K562 (cell line): ENCODE measurements at regions not wholly inside any gene's neighbourhood (a gene's known extent, or its start where the extent isn't known, plus 50 kb on each side); places are given as distances from the start of the nearest gene placed in this dataset.

ENCODE experiments used
- ATAC-seq: fragments of 200-7000 bp; cut with Tn5 transposase; 3 replicates; pipeline ENCODE4 v1.9.1; 2020; ENCODE audit warnings: moderate library complexity
- BruUV-seq: library from RNA; stranded (reverse); fragments of 400-500 nt; replicated peaks from 2 replicates; lab custom pipeline; 2021; lab: Mats Ljungman, UMichigan
- CTCF ChIA-PET: fragments of 300-600 bp; formaldehyde crosslinking; extraction: SDS; loops from one replicate; lab custom pipeline; 2021; ENCODE audit warnings: low intra/inter-chr PET ratio; lab: Yijun Ruan, JAX
- POLR2A ChIA-PET: fragments of 300-600, 350-650 bp; sonication (Branson Sonifier 250); formaldehyde crosslinking; extraction: SDS; loops from one replicate; lab custom pipeline; 2021; ENCODE audit warnings: antibody characterized with exemption, inconsistent platforms; lab: Yijun Ruan, JAX
- DNase-seq, 4 experiments: peaks; one replicate each; pipeline versions ENCODE4 v3.0.0 to v3.0.0-alpha.2; 2011 to 2018; ENCODE audit warnings: low spot score in 3 of 4, mixed read lengths in 3 of 4; ENCODE audit errors: extremely low read depth in 1 of 4
- FAIRE-seq: peaks from 2 replicates; lab custom pipeline; 2011; peaks lifted over from hg19 to GRCh38; lab: Jason Lieb, UNC
- H2AFZ ChIP-seq: 2 replicates; pipeline ENCODE4 v1.6.0; 2011; ENCODE audit warnings: low read depth, low read length, control low read depth, inconsistent platforms
- H3K27ac ChIP-seq: fragments of 200-600 bp; 3 replicates; pipeline ENCODE4 v1.8.0; 2011; ENCODE audit warnings: low read depth, mild to moderate bottlenecking, control low read depth, inconsistent platforms, low read length, moderate library complexity, mixed read lengths; ENCODE audit errors: extremely low read depth
- H3K27me3 ChIP-seq, 2 experiments: fragments of 300-600 bp in 1 of 2; 2 replicates in 1 of 2; 3 replicates in 1 of 2; pipeline versions ENCODE4 v1.6.0 to v1.8.0; 2011; ENCODE audit warnings: inconsistent platforms in 2 of 2, low read length in 2 of 2, mild to moderate bottlenecking in 1 of 2, mixed read lengths in 1 of 2, moderate library complexity in 1 of 2; ENCODE audit not compliant: control insufficient read depth in 2 of 2, insufficient read depth in 2 of 2
- H3K36me3 ChIP-seq: fragments of 300-600 bp; 3 replicates; pipeline ENCODE4 v1.8.0; 2011; ENCODE audit warnings: mild to moderate bottlenecking, low read length, inconsistent platforms; ENCODE audit not compliant: control insufficient read depth, insufficient read depth
- H3K4me1 ChIP-seq, 2 experiments: fragments of 200-600 bp in 1 of 2; replicated peaks in 1 of 2; 2 replicates in 1 of 2; 3 replicates in 1 of 2; pipeline versions ENCODE4 v1.5.1 to v1.8.0; 2011; ENCODE audit warnings: inconsistent platforms in 2 of 2, low read length in 2 of 2, mild to moderate bottlenecking in 1 of 2, mixed read lengths in 1 of 2, moderate library complexity in 1 of 2; ENCODE audit not compliant: control insufficient read depth in 2 of 2, insufficient read depth in 2 of 2
- H3K4me2 ChIP-seq: 2 replicates; pipeline ENCODE4 v1.6.1; 2011; ENCODE audit warnings: low read length, control low read depth, inconsistent platforms, mixed read lengths; ENCODE audit not compliant: insufficient read depth
- H3K4me3 ChIP-seq: fragments of 200-600 bp; sonication (generic), shearing (Covaris generic); 2 replicates; pipeline ENCODE4 v1.5.1; 2016; ENCODE audit warnings: control low read depth, inconsistent platforms
- H3K79me2 ChIP-seq: fragments of 200-600 bp; 3 replicates; pipeline ENCODE4 v1.8.0; 2011; ENCODE audit warnings: low read length, inconsistent platforms; ENCODE audit not compliant: control insufficient read depth, insufficient read depth
- H3K9ac ChIP-seq, 2 experiments: 2 replicates each; pipeline versions ENCODE4 v1.6.0 to v1.6.1; 2011; ENCODE audit warnings: low read depth in 2 of 2, low read length in 2 of 2, control low read depth in 1 of 2, inconsistent platforms in 1 of 2, mild to moderate bottlenecking in 1 of 2, mixed read lengths in 1 of 2; ENCODE audit not compliant: insufficient read depth in 1 of 2
- H3K9me1 ChIP-seq: one replicate; pipeline ENCODE4 v1.6.0; 2011; ENCODE audit warnings: inconsistent platforms, mild to moderate bottlenecking, low read length, moderate library complexity; ENCODE audit not compliant: control insufficient read depth, insufficient read depth
- H3K9me3 ChIP-seq: replicated peaks from 2 replicates; pipeline ENCODE4 v1.5.1; 2011; ENCODE audit warnings: low read depth, low read length, inconsistent platforms; ENCODE audit not compliant: control insufficient read depth, insufficient read depth
- H4K20me1 ChIP-seq: replicated peaks from 2 replicates; pipeline ENCODE4 v1.6.1; 2011; ENCODE audit warnings: low read length, inconsistent platforms, mixed read lengths; ENCODE audit not compliant: control insufficient read depth, insufficient read depth
- ADNP ChIP-seq: fragments of 200-800 bp; sonication (Bioruptor generic); IDR thresholded peaks from 2 replicates; pipeline ENCODE4 v1.6.1; 2016; ENCODE audit warnings: missing genetic modification characterization, missing compliant biosample characterization
- BRCA1 ChIP-seq, 2 experiments: fragments of 450-650 bp in 1 of 2; sonication (generic) in 1 of 2; formaldehyde crosslinking in 1 of 2; IDR thresholded peaks; 2 replicates each; pipeline versions ENCODE4 v1.5.0 to v1.6.1; 2017 to 2020; ENCODE audit warnings: mild to moderate bottlenecking in 1 of 2, missing genetic modification reagents in 1 of 2
- CAMTA2 ChIP-seq: fragments of 250-450 bp; sonication (Bioruptor Pico); conservative IDR thresholded peaks from 2 replicates; pipeline ENCODE4 v1.5.1; 2022
- GABPB2 ChIP-seq: fragments of 250-450 bp; sonication (Bioruptor Pico); conservative IDR thresholded peaks from 2 replicates; pipeline ENCODE4 v1.5.1; 2021; ENCODE audit warnings: mild to moderate bottlenecking
- MEIS2 ChIP-seq: fragments of 450-650 bp; IDR thresholded peaks from 2 replicates; pipeline ENCODE4 v1.6.1; 2014; ENCODE audit warnings: mild to moderate bottlenecking; ENCODE audit not compliant: partially characterized antibody
- MTA3 ChIP-seq: fragments of 450-650 bp; formaldehyde crosslinking; IDR thresholded peaks from 2 replicates; pipeline ENCODE4 v1.6.1; 2017; ENCODE audit warnings: mild to moderate bottlenecking, borderline replicate concordance
- RBM34 ChIP-seq: fragments of 200-400 bp; formaldehyde crosslinking; IDR thresholded peaks from 2 replicates; pipeline ENCODE4 v1.6.1; 2018; ENCODE audit warnings: low read length, borderline replicate concordance; ENCODE audit not compliant: insufficient read depth
- RFX1 ChIP-seq: fragments of 450-650 bp; IDR thresholded peaks from 2 replicates; pipeline ENCODE4 v1.6.1; 2016; ENCODE audit warnings: mild to moderate bottlenecking, moderate library complexity
- ZBTB1 ChIP-seq: sonication (generic); formaldehyde crosslinking; IDR thresholded peaks from 2 replicates; pipeline ENCODE4 v1.8.1; 2023; ENCODE audit warnings: missing genetic modification reagents, low read depth, mild to moderate bottlenecking, borderline replicate concordance
- ZNF707 ChIP-seq: fragments of 250-450 bp; sonication (Bioruptor Pico); conservative IDR thresholded peaks from 2 replicates; pipeline ENCODE4 v1.8.0; 2022; ENCODE audit warnings: inconsistent platforms, mild to moderate bottlenecking, moderate library complexity
- ZNF785 ChIP-seq: fragments of 250-450 bp; sonication (Bioruptor Pico); IDR thresholded peaks from 2 replicates; pipeline ENCODE4 v1.4.0; 2020; ENCODE audit warnings: mild to moderate bottlenecking
- WGBS: fragments of 100-300 bp; shearing (Covaris generic); methylation state at CpG from one replicate; pipeline ENCODE4 v1.1.6; 2016; ENCODE audit warnings: low coverage, mixed read lengths; ENCODE audit not compliant: insufficient coverage; ENCODE audit errors: missing lambda C conversion rate; 5-methylcytosine and 5-hydroxymethylcytosine counted together
- in situ Hi-C: fragments of 300-500 bp; cut with MboI; formaldehyde crosslinking; loops from 4 replicates; pipeline ENCODE4 v1.15.0; 2018; ENCODE audit warnings: inconsistent platforms, mixed read lengths
- intact Hi-C: fragments of 100-400 bp; cut with micrococcal nuclease; formaldehyde crosslinking; loops from 2 replicates; pipeline ENCODE4 v1.14.2; 2022
- TF ChIP-seq, protein P1 (sequence below): fragments of 250-450 bp; sonication (Bioruptor Pico); IDR thresholded peaks from 2 replicates; pipeline ENCODE4 v1.8.0; 2022; ENCODE audit warnings: inconsistent platforms, mild to moderate bottlenecking, moderate library complexity, borderline replicate concordance
- TF ChIP-seq, protein P2 (sequence below): fragments of 150-350 bp; conservative IDR thresholded peaks from 2 replicates; pipeline ENCODE4 v1.6.1; 2014; ENCODE audit warnings: low read length

DNA sequence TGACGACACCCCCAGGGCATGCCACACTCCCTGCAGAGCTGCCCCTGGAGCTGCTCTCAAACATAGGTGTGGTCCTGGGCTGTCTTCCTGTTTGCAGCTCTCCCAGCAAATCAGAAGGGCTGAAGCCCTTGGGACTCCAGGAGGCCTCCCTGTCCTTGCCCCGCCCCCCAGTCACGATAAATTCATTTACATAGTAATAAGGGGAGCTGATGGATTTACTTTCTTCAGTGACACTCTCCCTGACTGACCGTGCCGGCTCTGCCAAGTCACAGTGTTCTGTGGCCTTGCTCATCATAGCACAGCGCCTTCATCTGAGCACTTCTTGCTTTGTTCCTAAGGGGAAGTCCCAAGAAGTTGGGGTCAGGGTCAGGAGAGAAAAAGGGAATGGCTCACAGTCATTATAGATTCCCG is 121.4 kb downstream of the ENC1 start:
- DNase-seq (peak in 1 of 4 experiments; percentile 9), FAIRE-seq (no peak), ATAC-seq (peak; percentile 33; the same call in 2 of the 3 replicates)
- in situ Hi-C loops (no loop called here), intact Hi-C loops (no loop called here)
- ChIA-PET POLR2A (interaction anchor here (1.9 kb wide), 1 partner anchor 12 kb away, joined by 5 read pairs; no protein-coding TSS in a partner anchor), CTCF (no interaction called here)
- H3K9ac ChIP-seq = no peak overlapping the region
- H3K9me1 ChIP-seq = no peaks in the 10 kb centered on the region
- H3K79me2 ChIP-seq = no peaks in the 10 kb centered on the region
- H3K9me3 ChIP-seq = no peaks in the 10 kb centered on the region; the same call in 1 of the 2 replicates
- H3K36me3 ChIP-seq = no peaks in the 10 kb centered on the region
- H4K20me1 ChIP-seq = no peaks in the 10 kb centered on the region
- no peak overlapping the region for H2AFZ ChIP-seq
- WGBS = 2% methylated on average over 7 of the region's 7 CpGs
- no peak overlapping the region for H3K27ac ChIP-seq
- H3K4me2 ChIP-seq = no peak overlapping the region
- BruUV-seq = no TSS peak
- no peaks in the 10 kb centered on the region for H3K4me1 ChIP-seq
- H3K4me3 ChIP-seq = no peak overlapping the region
- no peaks in the 10 kb centered on the region; a peak in 1 of 5 replicates for H3K27me3 ChIP-seq
- no peak for TF ChIP-seq RBM34
- TF ChIP-seq MTA3 = no peak
- peak; percentile 62 for TF ChIP-seq MEIS2
- no peak for TF ChIP-seq ZNF785 (CRISPR knock-in tag)
- TF ChIP-seq, protein P1, sequence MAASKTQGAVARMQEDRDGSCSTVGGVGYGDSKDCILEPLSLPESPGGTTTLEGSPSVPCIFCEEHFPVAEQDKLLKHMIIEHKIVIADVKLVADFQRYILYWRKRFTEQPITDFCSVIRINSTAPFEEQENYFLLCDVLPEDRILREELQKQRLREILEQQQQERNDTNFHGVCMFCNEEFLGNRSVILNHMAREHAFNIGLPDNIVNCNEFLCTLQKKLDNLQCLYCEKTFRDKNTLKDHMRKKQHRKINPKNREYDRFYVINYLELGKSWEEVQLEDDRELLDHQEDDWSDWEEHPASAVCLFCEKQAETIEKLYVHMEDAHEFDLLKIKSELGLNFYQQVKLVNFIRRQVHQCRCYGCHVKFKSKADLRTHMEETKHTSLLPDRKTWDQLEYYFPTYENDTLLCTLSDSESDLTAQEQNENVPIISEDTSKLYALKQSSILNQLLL (CRISPR knock-in tag) = no peak
- TF ChIP-seq, protein P2, sequence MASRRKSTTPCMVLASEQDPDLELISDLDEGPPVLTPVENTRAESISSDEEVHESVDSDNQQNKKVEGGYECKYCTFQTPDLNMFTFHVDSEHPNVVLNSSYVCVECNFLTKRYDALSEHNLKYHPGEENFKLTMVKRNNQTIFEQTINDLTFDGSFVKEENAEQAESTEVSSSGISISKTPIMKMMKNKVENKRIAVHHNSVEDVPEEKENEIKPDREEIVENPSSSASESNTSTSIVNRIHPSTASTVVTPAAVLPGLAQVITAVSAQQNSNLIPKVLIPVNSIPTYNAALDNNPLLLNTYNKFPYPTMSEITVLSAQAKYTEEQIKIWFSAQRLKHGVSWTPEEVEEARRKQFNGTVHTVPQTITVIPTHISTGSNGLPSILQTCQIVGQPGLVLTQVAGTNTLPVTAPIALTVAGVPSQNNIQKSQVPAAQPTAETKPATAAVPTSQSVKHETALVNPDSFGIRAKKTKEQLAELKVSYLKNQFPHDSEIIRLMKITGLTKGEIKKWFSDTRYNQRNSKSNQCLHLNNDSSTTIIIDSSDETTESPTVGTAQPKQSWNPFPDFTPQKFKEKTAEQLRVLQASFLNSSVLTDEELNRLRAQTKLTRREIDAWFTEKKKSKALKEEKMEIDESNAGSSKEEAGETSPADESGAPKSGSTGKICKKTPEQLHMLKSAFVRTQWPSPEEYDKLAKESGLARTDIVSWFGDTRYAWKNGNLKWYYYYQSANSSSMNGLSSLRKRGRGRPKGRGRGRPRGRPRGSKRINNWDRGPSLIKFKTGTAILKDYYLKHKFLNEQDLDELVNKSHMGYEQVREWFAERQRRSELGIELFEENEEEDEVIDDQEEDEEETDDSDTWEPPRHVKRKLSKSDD = no peak
- TF ChIP-seq ZBTB1 (CRISPR knock-in tag) = no peak
- TF ChIP-seq CAMTA2 (CRISPR knock-in tag) = no peak
- TF ChIP-seq RFX1 = no peak
- no peak for TF ChIP-seq BRCA1 (IDR thresholded peaks at IDR 0.05)
- no peak for TF ChIP-seq BRCA1 (CRISPR knock-in tag; IDR thresholded peaks at IDR 0.05)
- no peak for TF ChIP-seq GABPB2 (CRISPR knock-in tag)
- TF ChIP-seq ZNF707 (CRISPR knock-in tag) = no peak
- no peak for TF ChIP-seq ADNP (tag)
